Panc1 (cell line): ENCODE measurements at regions not wholly inside any gene's neighbourhood (a gene's known extent, or its start where the extent isn't known, plus 50 kb on each side); places are given as distances from the start of the nearest gene placed in this dataset.

Experiments used
- ATAC-seq: fragments of 200-7000 bp; cut with Tn5 transposase; 2 replicates; pipeline ENCODE4 v1.9.1; 2020; ENCODE audit warnings: mild to moderate bottlenecking, moderate library complexity
- BruUV-seq: library from RNA; stranded (reverse); fragments of 400-500 nt; replicated peaks from 2 replicates; lab custom pipeline; 2021; lab: Mats Ljungman, UMichigan
- CTCF ChIA-PET: fragments of 300-600 bp; sonication (Branson Sonifier 250); formaldehyde crosslinking; loops from one replicate; lab custom pipeline; 2022; ENCODE audit warnings: antibody characterized with exemption; lab: Charles Lee
- POLR2A ChIA-PET: fragments of 300-600 bp; sonication (Branson Sonifier 250); formaldehyde crosslinking; loops from one replicate; lab custom pipeline; 2022; ENCODE audit warnings: antibody characterized with exemption; lab: Charles Lee
- DNase-seq: peaks from one replicate; pipeline ENCODE4 v3.0.0-alpha.2; 2010; ENCODE audit warnings: low read depth, low spot score
- H3K27ac ChIP-seq: 2 replicates; pipeline ENCODE4 v1.5.1; 2011; ENCODE audit warnings: mild to moderate bottlenecking, low read length, inconsistent platforms
- H3K27me3 ChIP-seq: fragments of 200-500 bp; sonication (Bioruptor generic); 2 replicates; pipeline ENCODE4 v1.6.0; 2014; ENCODE audit warnings: low read length, inconsistent platforms; ENCODE audit not compliant: control insufficient read depth, insufficient read depth
- H3K36me3 ChIP-seq: fragments of 200-500 bp; sonication (Bioruptor generic); 2 replicates; pipeline ENCODE4 v1.5.1; 2014; ENCODE audit warnings: inconsistent platforms, mild to moderate bottlenecking, low read length, moderate library complexity; ENCODE audit not compliant: control insufficient read depth, insufficient read depth
- H3K4me1 ChIP-seq: 2 replicates; pipeline ENCODE4 v1.5.1; 2011; ENCODE audit warnings: inconsistent platforms, mild to moderate bottlenecking, low read length, moderate library complexity; ENCODE audit not compliant: control insufficient read depth, insufficient read depth
- H3K4me3 ChIP-seq, 2 experiments: 2 replicates each; pipeline ENCODE4 v1.5.1; 2011 to 2012; ENCODE audit warnings: low read depth in 2 of 2, low read length in 2 of 2, mild to moderate bottlenecking in 2 of 2, inconsistent platforms in 1 of 2, moderate library complexity in 1 of 2
- H3K9me3 ChIP-seq: fragments of 200-500 bp; sonication (Bioruptor generic); 2 replicates; pipeline ENCODE4 v1.5.1; 2014; ENCODE audit warnings: low read depth, mild to moderate bottlenecking, inconsistent platforms, low read length, moderate library complexity; ENCODE audit not compliant: control insufficient read depth, insufficient read depth
- CTCF ChIP-seq: fragments of 450-650 bp; IDR thresholded peaks from 2 replicates; pipeline ENCODE4 v1.5.1; 2017; ENCODE audit warnings: mild to moderate bottlenecking
- POLR2AphosphoS5 ChIP-seq: IDR thresholded peaks from 2 replicates; pipeline ENCODE4 v1.6.1; 2012; ENCODE audit warnings: mild to moderate bottlenecking, low read depth, low read length, moderate library complexity
- REST ChIP-seq, 2 experiments: IDR thresholded peaks; 2 replicates each; pipeline ENCODE4 v1.6.1; 2011 to 2012; ENCODE audit warnings: low read depth in 2 of 2, control low read depth in 1 of 2, low read length in 1 of 2, mild to moderate bottlenecking in 1 of 2, moderate library complexity in 1 of 2; ENCODE audit not compliant: insufficient read depth in 1 of 2
- SIN3A ChIP-seq: IDR thresholded peaks from 2 replicates; pipeline ENCODE4 v1.6.1; 2012; ENCODE audit warnings: low read depth, mild to moderate bottlenecking, low read length, moderate library complexity, borderline replicate concordance; ENCODE audit not compliant: insufficient read depth
- TCF7L2 ChIP-seq: IDR thresholded peaks from 2 replicates; pipeline ENCODE4 v1.6.1; 2011; ENCODE audit warnings: mild to moderate bottlenecking, low read depth, low read length, inconsistent platforms
- in situ Hi-C: cut with HindIII; loops from 2 replicates; pipeline ENCODE4 v1.10.0; 2016; ENCODE audit warnings: low sequenced_read_pairs, low pct_unique_long_range_greater_than_20kb
- intact Hi-C: fragments of 100-400 bp; cut with micrococcal nuclease; formaldehyde crosslinking; loops from one replicate; pipeline ENCODE4 v1.10.0; 2022; ENCODE audit not compliant: unreplicated experiment

GRCh38 chr1:221574529-221574928 is 167.4 kb downstream of the DUSP10 start:
- intact Hi-C loops (no loop called here), in situ Hi-C loops (no loop called here)
- ChIA-PET POLR2A (no interaction called here), CTCF (no interaction called here)
- Histone ChIP-seq H3K4me1 (no peaks in the 10 kb centered on the region), H3K36me3 (no peaks in the 10 kb centered on the region), H3K27ac (no peak overlapping the region), H3K9me3 (no peaks in the 10 kb centered on the region), H3K4me3 (no peak overlapping the region), H3K27me3 (no peaks in the 10 kb centered on the region)
- BruUV-seq = no TSS peak
- TF ChIP-seq SIN3A (no peak), POLR2AphosphoS5 (no peak), TCF7L2 (no peak), CTCF (no peak), REST (IDR thresholded peaks at IDR 0.05; ENCODE audit: insufficient read depth in 1 of 2, low read depth in 2 of 2, low read length in 1 of 2) (no peak)
- DNase-seq (no peak), ATAC-seq (no peak)

- Histone ChIP-seq H3K36me3 (no peaks in the 10 kb centered on the region), H3K4me3 (no peak overlapping the region), H3K27ac (no peak overlapping the region), H3K27me3 (no peaks in the 10 kb centered on the region), H3K4me1 (no peaks in the 10 kb centered on the region), H3K9me3 (no peaks in the 10 kb centered on the region)
- TF ChIP-seq SIN3A (no peak), CTCF (no peak), POLR2AphosphoS5 (no peak), TCF7L2 (no peak), REST (IDR thresholded peaks at IDR 0.05; ENCODE audit: insufficient read depth in 1 of 2, low read depth in 2 of 2, low read length in 1 of 2) (no peak)
- in situ Hi-C loops (no loop called here), intact Hi-C loops (no loop called here)
- CTCF ChIA-PET = no interaction called here
- POLR2A ChIA-PET = no interaction called here
- BruUV-seq = no TSS peak
- ATAC-seq (no peak), DNase-seq (no peak)
Observed at GRCh38 chr1:221575605-221576004, 166.3 kb downstream of the DUSP10 start.
